Activated T-cell treated with anti-CD3 and anti-CD28 coated beads, Interleukin-2, amount 50 U/mL, for 72 hours (primary cell): ENCODE measurements at regions not wholly inside any gene's neighbourhood (a gene's known extent, or its start where the extent isn't known, plus 50 kb on each side); places are given as distances from the start of the nearest gene placed in this dataset.
"Not testable (repeated sequence)": the region's sequence is repeated elsewhere in the genome, so short reads cannot be mapped to it uniquely, and the experiment has no call there.

Experiments used
- ATAC-seq, 2 donors: fragments of 150-1000 bp; cut with Tn5 transposase; replicated peaks in 1 of 2; 2 replicates each; pipeline ENCODE4 v1.10.0; 2021; ENCODE audit warnings: moderate library complexity in 2 of 2, mild to moderate bottlenecking in 1 of 2
- DNase-seq, 2 donors: peaks; one replicate each; pipeline ENCODE4 v3.0.0; 2021 to 2022; ENCODE audit warnings: mixed read lengths in 1 of 2
- H3K27ac Mint-ChIP-seq: one replicate; pipeline ENCODE4 v1.8.0; 2022; ENCODE audit warnings: mild to moderate bottlenecking, moderate library complexity, mixed read lengths
- H3K27me3 Mint-ChIP-seq: one replicate; pipeline ENCODE4 v1.8.0; 2022; ENCODE audit warnings: low read depth, mixed read lengths
- H3K36me3 Mint-ChIP-seq, 2 donors: one replicate each; pipeline ENCODE4 v1.8.0; 2022; ENCODE audit warnings: mixed read lengths in 2 of 2, mild to moderate bottlenecking in 1 of 2; ENCODE audit not compliant: insufficient read depth in 2 of 2
- H3K4me1 Mint-ChIP-seq: one replicate; pipeline ENCODE4 v1.8.0; 2022; ENCODE audit warnings: low read depth, mixed read lengths
- H3K4me3 Mint-ChIP-seq, 2 donors: one replicate each; pipeline ENCODE4 v1.8.0; 2022; ENCODE audit warnings: mild to moderate bottlenecking in 2 of 2, mixed read lengths in 2 of 2, moderate library complexity in 2 of 2
- H3K9me3 Mint-ChIP-seq, 2 donors: one replicate each; pipeline ENCODE4 v1.8.0; 2022; ENCODE audit warnings: mixed read lengths in 2 of 2

DNA sequence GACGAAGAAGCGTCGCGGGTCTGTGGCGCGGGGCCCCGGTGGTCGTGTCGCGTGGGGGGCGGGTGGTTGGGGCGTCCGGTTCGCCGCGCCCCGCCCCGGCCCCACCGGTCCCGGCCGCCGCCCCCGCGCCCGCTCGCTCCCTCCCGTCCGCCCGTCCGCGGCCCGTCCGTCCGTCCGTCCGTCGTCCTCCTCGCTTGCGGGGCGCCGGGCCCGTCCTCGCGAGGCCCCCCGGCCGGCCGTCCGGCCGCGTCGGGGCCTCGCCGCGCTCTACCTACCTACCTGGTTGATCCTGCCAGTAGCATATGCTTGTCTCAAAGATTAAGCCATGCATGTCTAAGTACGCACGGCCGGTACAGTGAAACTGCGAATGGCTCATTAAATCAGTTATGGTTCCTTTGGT lies 1533.5 kb upstream of the TPTE start:
- peaks cover 26% of the 10 kb centered on the region for H3K27me3 Mint-ChIP-seq
- not testable (repeated sequence) for ATAC-seq, H3K4me3 Mint-ChIP-seq, H3K4me1 Mint-ChIP-seq, H3K27ac Mint-ChIP-seq, DNase-seq
- peaks cover 19 to 23% of the 10 kb centered on the region in 2 donors for H3K36me3 Mint-ChIP-seq
- H3K9me3 Mint-ChIP-seq, result peaks cover 24 to 28% of the 10 kb centered on the region in 2 donors

DNA sequence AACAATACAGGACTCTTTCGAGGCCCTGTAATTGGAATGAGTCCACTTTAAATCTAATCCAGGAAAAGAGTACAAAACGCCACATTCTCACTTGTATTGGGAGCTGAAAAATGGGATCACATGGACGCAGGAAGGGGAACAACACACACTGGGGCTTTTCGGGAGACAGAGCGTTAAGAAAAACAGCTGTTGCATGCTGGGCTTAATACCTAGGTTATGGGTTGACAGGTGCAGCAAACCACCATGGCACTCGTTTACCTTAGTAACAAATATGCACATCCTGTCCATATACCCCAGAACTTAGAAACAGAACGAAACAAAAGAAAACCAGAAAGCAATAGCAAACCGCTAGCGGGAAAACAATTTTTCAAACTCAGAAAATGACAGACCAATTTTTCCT lies 1532.7 kb upstream of the TPTE start:
- H3K27ac Mint-ChIP-seq, result no peak overlapping the region
- DNase-seq, result no peak
- H3K36me3 Mint-ChIP-seq, result peaks cover 25 to 29% of the 10 kb centered on the region in 2 donors
- peaks cover 34% of the 10 kb centered on the region for H3K27me3 Mint-ChIP-seq
- no peak for ATAC-seq
- H3K4me3 Mint-ChIP-seq, result no peak overlapping the region
- H3K4me1 Mint-ChIP-seq, result no peaks in the 10 kb centered on the region
- H3K9me3 Mint-ChIP-seq, result peaks cover 29 to 34% of the 10 kb centered on the region in 2 donors

DNA sequence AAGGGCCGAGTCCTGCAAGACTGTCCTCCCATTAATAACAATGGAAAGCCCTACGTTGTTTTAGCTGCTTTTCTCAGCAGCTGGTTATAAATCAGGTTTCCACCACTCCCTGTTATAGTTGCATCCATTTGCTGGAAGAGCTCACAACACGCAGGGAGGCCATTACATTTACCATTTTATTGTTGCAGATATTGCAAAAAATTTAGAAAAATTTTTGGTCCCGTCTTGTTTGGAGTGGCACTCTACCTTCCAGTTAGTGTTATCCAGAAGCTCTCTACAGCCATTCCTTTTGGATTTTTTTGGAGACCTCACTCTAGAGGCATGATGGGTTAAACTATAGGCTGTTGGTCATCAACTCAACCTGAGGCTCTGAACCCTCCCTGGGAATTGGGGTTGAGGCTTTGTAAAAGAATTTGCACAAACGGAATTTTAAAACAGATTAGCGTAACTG lies 1532.1 kb upstream of the TPTE start:
- H3K4me1 Mint-ChIP-seq, result no peaks in the 10 kb centered on the region
- no peak overlapping the region for H3K27ac Mint-ChIP-seq
- ATAC-seq (peak in 1 of 2 donors; percentile 17), DNase-seq (no peak)
- H3K4me3 Mint-ChIP-seq, result no peak overlapping the region
- H3K36me3 Mint-ChIP-seq, result peaks cover 26 to 31% of the 10 kb centered on the region in 2 donors
- H3K27me3 Mint-ChIP-seq, result peaks cover 36% of the 10 kb centered on the region
- H3K9me3 Mint-ChIP-seq, result peaks cover 30 to 37% of the 10 kb centered on the region in 2 donors

DNA sequence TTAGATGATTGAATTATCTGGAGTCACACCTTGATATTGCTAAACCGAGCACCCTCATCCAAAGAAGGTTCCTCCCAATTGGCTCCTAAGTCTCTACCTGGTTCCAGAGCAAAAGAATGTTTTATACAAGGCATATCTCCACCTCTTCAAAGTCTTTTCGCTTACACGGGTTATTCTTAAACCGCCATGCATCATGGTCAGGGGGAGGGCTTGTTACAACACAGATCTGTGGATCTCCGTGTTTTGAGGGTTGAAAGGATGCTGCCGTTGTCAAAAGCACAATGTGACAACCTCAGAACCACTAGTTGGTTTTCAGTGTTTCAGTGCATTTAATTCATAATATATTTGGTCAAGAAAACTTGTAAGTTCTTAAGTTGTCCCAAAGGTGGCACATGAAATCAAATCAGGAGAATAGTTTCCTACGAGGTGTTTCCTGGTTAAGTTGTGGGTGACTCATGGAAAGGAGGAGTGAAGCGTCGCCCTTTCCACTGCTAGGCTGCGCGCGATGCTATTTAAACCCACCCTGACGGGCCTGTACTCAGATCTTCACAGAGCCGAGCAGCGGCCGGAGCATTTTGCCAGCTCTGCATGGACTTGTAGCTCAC lies 1531.6 kb upstream of the TPTE start:
- peaks cover 31 to 37% of the 10 kb centered on the region in 2 donors for H3K9me3 Mint-ChIP-seq
- H3K27me3 Mint-ChIP-seq, result peaks cover 36% of the 10 kb centered on the region
- ATAC-seq (peak in 1 of 2 donors; percentile 28), DNase-seq (peak in 1 of 2 donors; percentile 64)
- H3K27ac Mint-ChIP-seq, result no peak overlapping the region
- no peaks in the 10 kb centered on the region for H3K4me1 Mint-ChIP-seq
- H3K4me3 Mint-ChIP-seq, result no peak overlapping the region
- H3K36me3 Mint-ChIP-seq, result peaks cover 26 to 31% of the 10 kb centered on the region in 2 donors

DNA sequence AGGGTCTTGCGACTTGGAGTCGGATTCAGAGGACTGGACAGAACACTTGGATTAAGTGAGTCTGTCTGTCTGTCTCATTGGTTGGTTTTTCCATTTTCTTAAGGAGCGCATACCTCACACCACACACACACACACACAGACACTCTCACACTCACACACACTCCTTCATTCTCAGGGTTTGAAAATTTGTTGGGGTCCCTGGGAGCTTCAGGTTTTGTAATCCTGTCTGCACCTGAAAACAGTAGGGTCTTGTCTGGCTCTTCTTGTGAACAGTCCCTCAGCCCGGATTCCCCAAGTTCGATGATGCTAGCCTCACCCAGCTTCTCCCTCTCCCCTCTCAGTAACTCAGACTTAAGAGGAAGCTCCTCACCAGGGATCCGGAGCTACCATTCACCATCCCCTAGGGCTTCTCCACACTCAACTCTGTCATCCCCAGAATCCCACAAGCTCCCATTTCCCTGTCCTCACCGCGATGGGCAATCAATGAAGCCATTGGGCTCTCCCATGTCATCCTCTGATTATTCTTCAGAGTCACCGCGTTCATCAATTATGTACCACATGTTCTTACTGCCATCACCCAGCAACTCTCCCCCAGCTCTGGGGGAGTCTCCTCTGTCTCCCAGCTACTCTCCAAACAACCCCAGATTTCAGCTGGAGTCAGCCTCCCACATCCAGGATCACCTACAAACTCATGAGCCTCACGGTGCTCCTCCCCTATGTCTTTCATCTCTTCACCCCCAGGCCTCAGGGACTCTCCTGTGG lies 1530.9 kb upstream of the TPTE start:
- H3K27me3 Mint-ChIP-seq, result peaks cover 36% of the 10 kb centered on the region
- no peaks in the 10 kb centered on the region for H3K4me1 Mint-ChIP-seq
- H3K36me3 Mint-ChIP-seq, result peaks cover 26 to 31% of the 10 kb centered on the region in 2 donors
- DNase-seq (peak in 1 of 2 donors; percentile 41), ATAC-seq (peak in 1 of 2 donors; percentile 10)
- H3K9me3 Mint-ChIP-seq, result peaks cover 31 to 37% of the 10 kb centered on the region in 2 donors
- no peak overlapping the region for H3K27ac Mint-ChIP-seq
- no peak overlapping the region for H3K4me3 Mint-ChIP-seq

DNA sequence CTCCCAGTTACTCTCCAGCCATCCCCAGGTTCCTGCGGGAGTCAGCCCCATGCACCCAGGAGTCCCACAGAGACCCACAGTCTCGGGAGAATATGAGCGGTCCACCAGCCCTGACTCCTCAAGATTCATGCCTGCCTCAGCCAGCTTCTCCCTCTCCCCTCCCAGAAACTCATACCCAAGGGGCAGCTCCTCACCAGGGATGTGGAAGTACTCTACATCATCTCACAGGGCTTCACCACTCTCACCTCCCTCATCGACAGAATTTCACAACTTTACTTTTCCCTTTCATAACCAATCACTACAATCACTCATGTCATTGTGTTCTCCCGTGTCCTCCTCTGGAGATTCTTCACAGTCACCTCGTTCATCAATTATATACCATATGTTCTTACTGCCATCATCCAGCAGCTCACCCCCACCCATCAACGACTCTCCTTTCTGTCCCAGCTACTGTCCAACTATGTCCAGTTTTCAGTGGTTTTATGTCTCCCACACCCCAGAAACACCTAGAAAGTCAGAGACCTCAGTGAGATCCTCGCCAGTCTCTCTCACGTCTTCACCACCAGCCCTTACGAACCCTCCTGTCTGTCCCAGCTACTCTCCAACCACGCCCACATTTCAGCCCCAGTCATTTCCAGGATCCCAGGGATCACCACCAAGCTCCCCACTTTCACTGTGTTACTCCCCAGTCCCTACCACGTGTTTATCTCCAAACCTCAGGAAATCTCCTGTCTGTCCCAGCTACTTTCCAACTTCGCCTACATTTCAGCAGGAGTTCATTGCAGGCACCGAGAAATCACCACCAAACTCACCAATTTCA lies 1530.1 kb upstream of the TPTE start:
- Mint-ChIP-seq H3K4me3 (no peak overlapping the region), H3K27ac (no peak overlapping the region), H3K9me3 (peaks cover 31 to 37% of the 10 kb centered on the region in 2 donors), H3K36me3 (peaks cover 26 to 34% of the 10 kb centered on the region in 2 donors), H3K4me1 (no peaks in the 10 kb centered on the region), H3K27me3 (peaks cover 36% of the 10 kb centered on the region)
- ATAC-seq (no peak), DNase-seq (peak in 1 of 2 donors; percentile 61)

DNA sequence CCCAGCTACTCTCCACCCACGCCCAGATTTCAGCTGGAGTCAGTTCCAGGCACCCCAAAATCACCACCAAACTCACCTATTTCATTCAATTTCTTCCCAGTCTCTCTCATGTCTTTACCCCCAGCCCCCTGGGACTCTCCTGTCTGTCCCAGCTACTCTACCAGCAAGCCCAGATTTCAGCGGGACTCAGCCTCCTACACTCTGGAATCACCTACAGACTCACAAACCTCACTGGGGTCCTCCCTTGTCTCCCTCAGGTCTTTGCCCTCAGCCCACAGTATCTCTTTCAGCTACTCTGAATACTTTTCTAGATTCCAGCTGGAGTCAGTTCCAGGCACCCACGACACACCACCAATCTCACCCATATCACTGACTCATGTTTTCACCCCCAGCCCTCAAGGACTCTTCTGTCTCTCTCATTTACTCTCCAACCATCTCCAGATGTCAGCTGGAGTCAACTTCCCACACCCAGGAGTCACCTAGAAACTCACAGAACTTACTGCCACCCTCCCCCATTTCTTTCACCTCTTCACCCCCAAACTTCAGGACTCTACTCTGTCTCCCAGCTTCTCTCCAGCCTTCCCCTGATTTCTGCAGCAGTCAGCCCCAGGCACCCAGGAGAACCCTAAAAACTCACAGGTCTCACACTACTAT lies 1529.3 kb upstream of the TPTE start:
- peaks cover 26 to 34% of the 10 kb centered on the region in 2 donors for H3K36me3 Mint-ChIP-seq
- DNase-seq (peak in 1 of 2 donors; percentile 50), ATAC-seq (peak in 1 of 2 donors; percentile 8)
- H3K27me3 Mint-ChIP-seq, result peaks cover 36% of the 10 kb centered on the region
- H3K4me3 Mint-ChIP-seq, result no peak overlapping the region
- peaks cover 31 to 37% of the 10 kb centered on the region in 2 donors for H3K9me3 Mint-ChIP-seq
- H3K27ac Mint-ChIP-seq, result no peak overlapping the region
- no peaks in the 10 kb centered on the region for H3K4me1 Mint-ChIP-seq

DNA sequence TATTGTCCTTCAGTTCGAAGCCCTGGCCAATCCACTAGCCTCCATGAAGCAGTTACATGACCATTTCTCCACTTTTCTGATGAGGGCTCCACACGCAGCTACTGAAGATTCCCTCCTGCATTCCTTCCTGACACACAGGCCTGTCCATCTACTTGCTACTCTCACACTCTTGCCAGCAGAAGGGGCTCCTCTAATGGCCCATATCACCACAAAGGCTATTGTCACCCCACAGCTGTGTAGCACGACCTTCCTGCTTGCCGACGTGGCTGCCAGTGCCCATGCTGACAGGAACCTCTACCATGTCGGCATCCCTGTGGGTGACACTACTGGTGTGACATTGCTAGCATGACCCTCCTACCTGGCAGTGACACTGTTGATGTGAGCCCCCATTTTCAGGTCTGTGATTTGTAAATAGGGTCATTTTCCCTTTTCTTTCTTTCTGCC lies 1528.6 kb upstream of the TPTE start:
- no peak overlapping the region for H3K4me3 Mint-ChIP-seq
- peaks cover 26 to 34% of the 10 kb centered on the region in 2 donors for H3K36me3 Mint-ChIP-seq
- no peak overlapping the region for H3K27ac Mint-ChIP-seq
- ATAC-seq (peak; percentile 11 to 34), DNase-seq (peak in 1 of 2 donors; percentile 51)
- peaks cover 36% of the 10 kb centered on the region for H3K27me3 Mint-ChIP-seq
- no peaks in the 10 kb centered on the region for H3K4me1 Mint-ChIP-seq
- peaks cover 31 to 37% of the 10 kb centered on the region in 2 donors for H3K9me3 Mint-ChIP-seq

DNA sequence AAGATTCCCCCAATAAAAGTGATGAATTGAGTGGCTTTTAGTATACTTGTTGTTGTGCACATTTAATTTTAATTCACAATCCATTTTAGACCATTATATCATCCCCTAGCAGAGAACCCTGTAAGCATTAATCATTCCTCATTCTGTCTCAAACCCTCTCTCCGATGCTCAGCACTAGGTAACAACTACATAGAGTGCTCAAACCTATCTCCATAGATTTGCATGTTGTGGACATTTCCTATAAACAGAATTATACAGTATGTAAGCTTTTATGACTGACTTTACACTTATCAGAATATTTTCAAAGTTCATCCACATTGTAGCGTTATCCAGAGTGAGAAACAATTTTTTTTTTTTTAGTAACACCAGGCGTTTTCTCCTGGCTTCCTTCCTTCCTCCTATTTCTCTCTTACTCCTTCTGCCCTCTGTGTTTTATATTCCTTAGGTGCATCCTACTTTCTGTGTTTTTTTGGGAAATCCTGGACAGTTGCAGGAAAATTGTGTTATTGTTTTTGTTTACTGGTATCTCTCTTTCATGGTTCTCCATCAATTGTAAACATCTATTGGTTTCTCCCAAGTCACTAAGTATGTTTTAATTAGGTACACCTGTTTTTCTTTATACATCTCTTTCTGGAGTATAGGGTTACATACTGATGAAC lies 1528.0 kb upstream of the TPTE start:
- Mint-ChIP-seq H3K4me3 (no peak overlapping the region), H3K9me3 (peaks cover 31 to 37% of the 10 kb centered on the region in 2 donors), H3K27me3 (peaks cover 36% of the 10 kb centered on the region), H3K36me3 (peaks cover 26 to 34% of the 10 kb centered on the region in 2 donors), H3K27ac (no peak overlapping the region), H3K4me1 (no peaks in the 10 kb centered on the region)
- ATAC-seq, result peak in 1 of 2 donors; percentile 26
- no peak for DNase-seq

DNA sequence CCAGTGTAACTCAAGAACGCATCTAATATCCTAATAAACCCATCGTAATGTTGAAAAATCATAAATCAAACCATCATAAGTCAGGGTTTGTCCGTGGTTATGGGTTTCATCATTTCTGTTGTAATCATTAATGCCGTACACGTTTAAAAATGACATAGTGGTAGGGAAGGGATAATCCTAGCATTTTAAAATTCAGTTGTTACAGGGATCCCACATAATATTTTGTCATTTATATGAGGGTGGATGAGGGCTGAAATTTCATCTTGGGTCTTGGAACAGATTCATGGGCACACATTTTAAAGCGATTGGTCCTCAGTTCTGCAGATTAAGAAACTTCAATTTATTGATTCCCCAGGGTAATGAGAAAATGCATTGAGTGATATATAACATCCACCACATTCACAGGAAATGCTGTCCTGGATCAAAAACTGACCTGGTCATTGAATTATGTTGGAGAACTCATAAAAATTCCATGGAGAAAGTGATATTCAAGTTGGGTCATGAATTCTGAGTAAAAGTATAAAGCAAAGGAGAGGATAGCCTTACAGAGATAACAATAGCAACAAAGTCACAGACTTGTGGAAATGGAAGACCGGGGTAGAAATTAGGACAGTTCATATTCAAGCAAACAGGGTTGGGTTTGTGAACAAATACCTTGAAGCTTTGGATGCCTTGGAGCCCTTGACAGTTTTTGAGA lies 1527.3 kb upstream of the TPTE start:
- H3K4me1 Mint-ChIP-seq, result no peaks in the 10 kb centered on the region
- DNase-seq, result no peak
- H3K27me3 Mint-ChIP-seq, result peaks cover 36% of the 10 kb centered on the region
- H3K27ac Mint-ChIP-seq, result no peak overlapping the region
- ATAC-seq, result no peak
- H3K9me3 Mint-ChIP-seq, result peaks cover 31 to 37% of the 10 kb centered on the region in 2 donors
- peaks cover 26 to 34% of the 10 kb centered on the region in 2 donors for H3K36me3 Mint-ChIP-seq
- H3K4me3 Mint-ChIP-seq, result no peak overlapping the region

DNA sequence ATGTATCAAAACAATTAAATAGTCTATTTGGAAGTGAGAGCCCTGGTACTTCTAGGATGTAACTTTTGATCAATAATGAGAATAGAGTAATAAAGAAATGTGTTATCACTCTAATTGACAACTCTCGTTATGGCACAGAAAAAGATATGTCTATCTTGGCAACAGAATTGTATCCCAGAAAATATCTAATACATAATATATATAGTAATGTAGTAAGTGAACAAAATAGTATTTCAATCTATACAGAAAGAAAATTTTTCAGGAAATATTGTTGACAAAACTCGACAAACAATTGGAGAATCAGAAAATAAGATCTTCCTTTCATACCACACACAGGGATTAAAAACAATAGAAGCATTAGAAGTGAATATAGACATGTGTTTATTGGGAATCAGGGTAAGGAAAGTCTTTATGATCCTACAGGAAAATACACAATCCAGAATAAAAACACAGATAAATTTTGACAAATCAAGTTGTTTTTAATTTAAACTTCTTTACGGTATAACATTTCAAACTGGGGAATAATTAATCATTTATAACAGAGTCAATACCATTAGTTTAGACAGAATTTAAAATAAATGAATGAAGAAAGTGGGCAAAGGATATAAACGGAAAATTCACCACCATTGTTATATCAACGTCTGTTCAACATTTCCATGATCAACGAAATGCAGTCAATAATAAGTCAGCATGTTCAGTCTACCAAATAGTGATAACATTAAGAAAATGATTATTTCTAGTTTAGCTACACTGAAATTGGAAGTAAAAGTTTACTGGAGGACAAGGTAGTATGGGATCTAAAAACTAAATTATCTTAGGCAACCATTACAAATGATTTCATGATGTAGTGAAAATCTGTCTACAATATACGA lies 1526.5 kb upstream of the TPTE start:
- no peak for DNase-seq
- no peak overlapping the region for H3K4me3 Mint-ChIP-seq
- no peak overlapping the region for H3K27ac Mint-ChIP-seq
- no peak for ATAC-seq
- H3K9me3 Mint-ChIP-seq, result peaks cover 32 to 35% of the 10 kb centered on the region in 2 donors
- peaks cover 26 to 34% of the 10 kb centered on the region in 2 donors for H3K36me3 Mint-ChIP-seq
- no peaks in the 10 kb centered on the region for H3K4me1 Mint-ChIP-seq
- peaks cover 36% of the 10 kb centered on the region for H3K27me3 Mint-ChIP-seq
